ENCODE measurements at regions not wholly inside any gene's neighbourhood (a gene's known extent, or its start where the extent isn't known, plus 50 kb on each side); places are given as distances from the start of the nearest gene placed in this dataset.

- in situ Hi-C loops (cut with HindIII; ENCODE audit: extremely low pct_ligation_motif_present, low pct_unique_long_range_greater_than_20kb), result loop anchor here (25.0 kb wide), 1 partner anchor 904 kb away; no protein-coding TSS in a partner anchor
- ChIA-PET POLR2A (no interaction called here), CTCF (ENCODE audit: low intra/inter-chr PET ratio, low total read pairs) (no interaction called here)
- Histone ChIP-seq H4K20me1 (ENCODE audit: insufficient read depth, low read length) (no peaks in the 10 kb centered on the region), H3K4me3 (replicated peaks in 1 of 3; ENCODE audit: insufficient read depth in 1 of 3, low read depth in 2 of 3, low read length in 3 of 3) (no peak overlapping the region), H3K9ac (ENCODE audit: insufficient read depth, low read depth, low read length) (no peak overlapping the region), H3K9me3 (ENCODE audit: low read length) (no peaks in the 10 kb centered on the region), H3K4me1 (ENCODE audit: insufficient read depth, low read length) (no peaks in the 10 kb centered on the region), H3K27me3 (ENCODE audit: control insufficient read depth in 1 of 2, insufficient read depth in 2 of 2, low read length in 2 of 2) (no peaks in the 10 kb centered on the region), H2AFZ (ENCODE audit: low read length) (no peak overlapping the region), H3K36me3 (replicated peaks in 1 of 2; ENCODE audit: control insufficient read depth in 1 of 2, insufficient read depth in 2 of 2, low read length in 2 of 2) (no peaks in the 10 kb centered on the region), H3K79me2 (ENCODE audit: insufficient read depth, low read length) (no peaks in the 10 kb centered on the region), H3K27ac (ENCODE audit: extremely low read length, insufficient read depth, low read length) (no peak overlapping the region), H3K4me2 (ENCODE audit: low read depth, low read length) (no peak overlapping the region)
- ATAC-seq (no peak), FAIRE-seq (no peak), DNase-seq (ENCODE audit: low spot score) (no peak)
- intact Hi-C loops (cut with micrococcal nuclease; ENCODE audit: unreplicated experiment), result no loop called here
- TF ChIP-seq, protein P1, sequence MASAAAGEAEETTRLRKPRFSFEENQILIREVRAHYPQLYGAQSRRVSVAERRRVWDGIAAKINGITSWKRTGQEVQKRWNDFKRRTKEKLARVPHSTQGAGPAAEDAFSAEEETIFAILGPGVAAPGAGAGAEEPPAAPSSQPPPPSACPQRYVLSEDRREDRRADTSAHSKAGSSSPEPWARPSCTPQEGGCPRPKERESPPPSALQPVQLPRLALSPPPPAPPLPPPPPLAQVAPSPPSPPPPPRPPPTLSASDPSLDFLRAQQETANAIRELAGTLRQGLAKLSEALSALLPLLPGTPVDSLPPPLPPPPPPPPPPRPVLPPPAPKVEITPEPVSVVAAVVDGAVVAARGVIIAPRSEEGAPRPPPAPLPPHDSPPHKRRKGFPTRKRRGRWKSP (CRISPR knock-in tag; IDR thresholded peaks at IDR 0.05), result no peak
- no peak for TF ChIP-seq PAWR (CRISPR knock-in tag; IDR thresholded peaks at IDR 0.05; ENCODE audit: borderline replicate concordance)
- no TSS peak for BruUV-seq (replicated peaks)
These were observed 147.9 kb downstream of the CHIC2 start for GRCh38 chr4:53916431-53916889.

GRCh38 chr4:53914313-53915016 lies 149.9 kb downstream of the CHIC2 start:
- in situ Hi-C loops (cut with HindIII; ENCODE audit: extremely low pct_ligation_motif_present, low pct_unique_long_range_greater_than_20kb), result loop anchor here (25.0 kb wide), 1 partner anchor 902 kb away; no protein-coding TSS in a partner anchor
- Histone ChIP-seq H3K27me3 (ENCODE audit: control insufficient read depth in 1 of 2, insufficient read depth in 2 of 2, low read length in 2 of 2) (no peaks in the 10 kb centered on the region), H2AFZ (ENCODE audit: low read length) (no peak overlapping the region), H3K27ac (ENCODE audit: extremely low read length, insufficient read depth, low read length) (no peak overlapping the region), H3K79me2 (ENCODE audit: insufficient read depth, low read length) (no peaks in the 10 kb centered on the region), H4K20me1 (ENCODE audit: insufficient read depth, low read length) (no peaks in the 10 kb centered on the region), H3K36me3 (replicated peaks in 1 of 2; ENCODE audit: control insufficient read depth in 1 of 2, insufficient read depth in 2 of 2, low read length in 2 of 2) (no peaks in the 10 kb centered on the region), H3K4me2 (ENCODE audit: low read depth, low read length) (no peak overlapping the region), H3K4me3 (replicated peaks in 1 of 3; ENCODE audit: insufficient read depth in 1 of 3, low read depth in 2 of 3, low read length in 3 of 3) (no peak overlapping the region), H3K4me1 (ENCODE audit: insufficient read depth, low read length) (no peaks in the 10 kb centered on the region), H3K9me3 (ENCODE audit: low read length) (no peaks in the 10 kb centered on the region), H3K9ac (ENCODE audit: insufficient read depth, low read depth, low read length) (no peak overlapping the region)
- ChIA-PET CTCF (ENCODE audit: low intra/inter-chr PET ratio, low total read pairs) (no interaction called here), POLR2A (no interaction called here)
- DNase-seq (ENCODE audit: low spot score) (no peak), ATAC-seq (no peak), FAIRE-seq (no peak)
- TF ChIP-seq SAP130 (CRISPR knock-in tag; IDR thresholded peaks at IDR 0.05; ENCODE audit: low read depth) (no peak), SOX6 (IDR thresholded peaks at IDR 0.05) (no peak), SOX6 (CRISPR knock-in tag; IDR thresholded peaks at IDR 0.05) (no peak), TERF1 (CRISPR knock-in tag; IDR thresholded peaks at IDR 0.05) (no peak), ZNF10 (CRISPR knock-in tag; IDR thresholded peaks at IDR 0.05; ENCODE audit: borderline replicate concordance, low read depth) (no peak)
- no TSS peak for BruUV-seq (replicated peaks)
- 13% methylated on average over 4 of the region's 4 CpGs for WGBS (ENCODE audit: low lambda C conversion rate)
- intact Hi-C loops (cut with micrococcal nuclease; ENCODE audit: unreplicated experiment), result no loop called here
